ENCODE measurements at regions not wholly inside any gene's neighbourhood (a gene's known extent, or its start where the extent isn't known, plus 50 kb on each side); places are given as distances from the start of the nearest gene placed in this dataset.

GRCh38 chr12:28949184-28949583 is 199.9 kb upstream of the FAR2 start:
- Mint-ChIP-seq H3K27me3 (ENCODE audit: insufficient read depth, unreplicated experiment) (peaks cover 13% of the 10 kb centered on the region), H3K27ac (ENCODE audit: unreplicated experiment) (no peak overlapping the region), H3K4me1 (ENCODE audit: low read depth, unreplicated experiment) (no peaks in the 10 kb centered on the region), H3K9me3 (ENCODE audit: unreplicated experiment) (no peaks in the 10 kb centered on the region), H3K4me3 (ENCODE audit: unreplicated experiment) (no peak overlapping the region), H3K36me3 (ENCODE audit: insufficient read depth, unreplicated experiment) (no peaks in the 10 kb centered on the region)
- H3K4me3 ChIP-seq (ENCODE audit: low read depth, low read length): no peak overlapping the region
- TF ChIP-seq CTCF (IDR thresholded peaks at IDR 0.05; ENCODE audit: insufficient read depth in 1 of 2, low read depth in 1 of 2, low read length in 1 of 2, severe bottlenecking in 1 of 2, unreplicated experiment in 1 of 2): no peak
- CTCF ChIA-PET: no interaction called here
- no peaks in the 10 kb centered on the region for H3K36me3 ChIP-seq (ENCODE audit: control insufficient read depth, insufficient read depth, low read length)
- no peaks in the 10 kb centered on the region for H3K9me3 ChIP-seq
- DNase-seq: no peak
- no peaks in the 10 kb centered on the region for H3K4me1 ChIP-seq
- BruUV-seq (replicated peaks): no TSS peak
- POLR2A ChIA-PET: no interaction called here
- intact Hi-C loops (cut with micrococcal nuclease; ENCODE audit: unreplicated experiment): no loop called here
- no peaks in the 10 kb centered on the region for H3K27me3 ChIP-seq (replicated peaks; ENCODE audit: control insufficient read depth, insufficient read depth, low read length)

- Histone ChIP-seq H3K9me3 (no peaks in the 10 kb centered on the region), H3K27me3 (replicated peaks; ENCODE audit: control insufficient read depth, insufficient read depth, low read length) (no peaks in the 10 kb centered on the region), H3K4me3 (ENCODE audit: low read depth, low read length) (no peak overlapping the region), H3K4me1 (no peaks in the 10 kb centered on the region), H3K36me3 (ENCODE audit: control insufficient read depth, insufficient read depth, low read length) (no peaks in the 10 kb centered on the region)
- no peak overlapping the region for H3K27ac Mint-ChIP-seq (ENCODE audit: unreplicated experiment)
- H3K27me3 Mint-ChIP-seq (ENCODE audit: insufficient read depth, unreplicated experiment): peaks cover 13% of the 10 kb centered on the region
- no peaks in the 10 kb centered on the region for H3K4me1 Mint-ChIP-seq (ENCODE audit: low read depth, unreplicated experiment)
- H3K36me3 Mint-ChIP-seq (ENCODE audit: insufficient read depth, unreplicated experiment): no peaks in the 10 kb centered on the region
- no peak for TF ChIP-seq CTCF (IDR thresholded peaks at IDR 0.05; ENCODE audit: insufficient read depth in 1 of 2, low read depth in 1 of 2, low read length in 1 of 2, severe bottlenecking in 1 of 2, unreplicated experiment in 1 of 2)
- no peaks in the 10 kb centered on the region for H3K9me3 Mint-ChIP-seq (ENCODE audit: unreplicated experiment)
- no peak overlapping the region for H3K4me3 Mint-ChIP-seq (ENCODE audit: unreplicated experiment)
- intact Hi-C loops (cut with micrococcal nuclease; ENCODE audit: unreplicated experiment): no loop called here
- no TSS peak for BruUV-seq (replicated peaks)
- CTCF ChIA-PET: no interaction called here
- POLR2A ChIA-PET: no interaction called here
- no peak for DNase-seq
Observed at GRCh38 chr12:28950049-28950448, 199.0 kb upstream of the FAR2 start.

GRCh38 chr12:28951935-28952334 is 197.1 kb upstream of the FAR2 start:
- no TSS peak for BruUV-seq (replicated peaks)
- no peaks in the 10 kb centered on the region for H3K9me3 Mint-ChIP-seq (ENCODE audit: unreplicated experiment)
- Histone ChIP-seq H3K9me3 (no peaks in the 10 kb centered on the region), H3K4me1 (no peaks in the 10 kb centered on the region), H3K27me3 (replicated peaks; ENCODE audit: control insufficient read depth, insufficient read depth, low read length) (no peaks in the 10 kb centered on the region), H3K4me3 (ENCODE audit: low read depth, low read length) (no peak overlapping the region), H3K36me3 (ENCODE audit: control insufficient read depth, insufficient read depth, low read length) (no peaks in the 10 kb centered on the region)
- intact Hi-C loops (cut with micrococcal nuclease; ENCODE audit: unreplicated experiment): no loop called here
- H3K27ac Mint-ChIP-seq (ENCODE audit: unreplicated experiment): no peak overlapping the region
- H3K4me3 Mint-ChIP-seq (ENCODE audit: unreplicated experiment): no peak overlapping the region
- no peak for TF ChIP-seq CTCF (IDR thresholded peaks at IDR 0.05; ENCODE audit: insufficient read depth in 1 of 2, low read depth in 1 of 2, low read length in 1 of 2, severe bottlenecking in 1 of 2, unreplicated experiment in 1 of 2)
- peaks cover 13% of the 10 kb centered on the region for H3K27me3 Mint-ChIP-seq (ENCODE audit: insufficient read depth, unreplicated experiment)
- H3K36me3 Mint-ChIP-seq (ENCODE audit: insufficient read depth, unreplicated experiment): no peaks in the 10 kb centered on the region
- ChIA-PET POLR2A (no interaction called here), CTCF (no interaction called here)
- no peaks in the 10 kb centered on the region for H3K4me1 Mint-ChIP-seq (ENCODE audit: low read depth, unreplicated experiment)
- no peak for DNase-seq
